LNCaP clone FGC (cell line): ENCODE measurements at regions not wholly inside any gene's neighbourhood (a gene's known extent, or its start where the extent isn't known, plus 50 kb on each side); places are given as distances from the start of the nearest gene placed in this dataset.

Experiments used
- DNase-seq: peaks from one replicate; pipeline ENCODE4 v3.0.0-alpha.2; 2011; ENCODE audit warnings: low read depth
- H3K4me3 ChIP-seq: 2 replicates; pipeline ENCODE4 v1.5.1; 2011; ENCODE audit warnings: mild to moderate bottlenecking, low read depth, low read length, control low read depth
- TF ChIP-seq, protein P1 (sequence below): IDR thresholded peaks from 2 replicates; pipeline ENCODE4 v1.5.1; 2012; ENCODE audit warnings: mild to moderate bottlenecking; ENCODE audit not compliant: control insufficient read depth, insufficient read depth; ENCODE audit errors: extremely low read depth

DNA sequence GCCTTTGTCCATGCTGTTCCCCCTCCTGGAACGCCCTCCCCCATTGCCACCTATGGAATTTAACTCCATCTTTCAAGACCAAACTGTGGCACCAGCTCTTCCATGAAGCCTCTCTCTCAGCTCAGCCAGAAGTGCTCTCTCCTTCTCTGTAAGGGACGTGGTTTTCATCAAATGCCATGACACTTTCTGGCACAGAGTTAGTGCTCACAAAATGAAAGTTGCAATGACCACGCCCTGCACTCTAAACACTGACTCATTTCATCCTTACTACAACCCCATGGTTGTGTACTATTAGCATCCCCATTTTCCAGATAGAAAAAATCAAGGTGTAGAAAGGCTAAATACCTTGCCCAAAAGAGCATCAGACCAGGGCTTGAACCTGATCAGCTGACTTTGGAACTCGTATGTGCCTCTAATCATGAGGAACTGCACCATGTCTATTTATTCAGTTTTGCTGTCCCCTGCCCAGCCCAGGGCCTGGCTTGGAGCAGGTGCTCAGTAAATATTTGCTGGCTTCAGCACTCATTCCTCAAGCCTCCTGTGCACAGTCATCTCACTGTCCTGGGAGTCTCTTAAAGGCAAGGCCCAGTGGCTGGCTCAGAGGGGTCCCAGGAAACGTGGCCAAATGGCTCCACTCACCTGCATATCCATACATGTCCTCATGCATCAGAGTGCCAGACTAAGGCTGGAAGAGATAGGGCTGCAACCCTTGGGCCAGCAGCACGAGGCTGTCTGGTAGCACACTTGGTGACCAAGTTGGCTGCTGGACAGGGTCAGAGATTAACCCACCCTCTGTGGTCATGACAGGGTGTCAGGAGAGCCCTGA lies 77.9 kb downstream of the MRPL14 start:
- peak; percentile 73 for DNase-seq
- H3K4me3 ChIP-seq, result no peak overlapping the region
- TF ChIP-seq, protein P1, sequence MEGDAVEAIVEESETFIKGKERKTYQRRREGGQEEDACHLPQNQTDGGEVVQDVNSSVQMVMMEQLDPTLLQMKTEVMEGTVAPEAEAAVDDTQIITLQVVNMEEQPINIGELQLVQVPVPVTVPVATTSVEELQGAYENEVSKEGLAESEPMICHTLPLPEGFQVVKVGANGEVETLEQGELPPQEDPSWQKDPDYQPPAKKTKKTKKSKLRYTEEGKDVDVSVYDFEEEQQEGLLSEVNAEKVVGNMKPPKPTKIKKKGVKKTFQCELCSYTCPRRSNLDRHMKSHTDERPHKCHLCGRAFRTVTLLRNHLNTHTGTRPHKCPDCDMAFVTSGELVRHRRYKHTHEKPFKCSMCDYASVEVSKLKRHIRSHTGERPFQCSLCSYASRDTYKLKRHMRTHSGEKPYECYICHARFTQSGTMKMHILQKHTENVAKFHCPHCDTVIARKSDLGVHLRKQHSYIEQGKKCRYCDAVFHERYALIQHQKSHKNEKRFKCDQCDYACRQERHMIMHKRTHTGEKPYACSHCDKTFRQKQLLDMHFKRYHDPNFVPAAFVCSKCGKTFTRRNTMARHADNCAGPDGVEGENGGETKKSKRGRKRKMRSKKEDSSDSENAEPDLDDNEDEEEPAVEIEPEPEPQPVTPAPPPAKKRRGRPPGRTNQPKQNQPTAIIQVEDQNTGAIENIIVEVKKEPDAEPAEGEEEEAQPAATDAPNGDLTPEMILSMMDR, result no peak

DNA sequence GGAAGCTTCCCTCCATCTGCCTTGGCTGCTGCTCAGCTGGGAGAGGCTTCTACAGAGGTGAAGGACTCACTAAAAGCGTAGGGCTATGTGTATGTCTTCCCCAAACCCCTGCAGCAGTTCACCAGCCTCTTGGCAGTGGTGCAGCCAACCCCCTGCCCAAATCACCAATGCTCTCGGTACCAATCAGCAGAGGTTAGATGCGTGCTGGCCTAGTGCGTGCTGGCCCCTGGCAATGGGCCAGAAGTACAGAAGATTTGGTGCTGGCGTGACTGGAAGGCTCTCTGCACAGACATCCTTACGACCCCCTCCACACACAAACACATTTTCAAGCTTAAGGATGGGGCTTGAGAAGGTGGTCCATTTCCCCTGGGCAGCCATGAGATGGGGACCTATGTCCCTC lies 79.0 kb downstream of the MRPL14 start:
- TF ChIP-seq, protein P1, result no peak
- no peak for DNase-seq
- H3K4me3 ChIP-seq, result no peak overlapping the region

DNA sequence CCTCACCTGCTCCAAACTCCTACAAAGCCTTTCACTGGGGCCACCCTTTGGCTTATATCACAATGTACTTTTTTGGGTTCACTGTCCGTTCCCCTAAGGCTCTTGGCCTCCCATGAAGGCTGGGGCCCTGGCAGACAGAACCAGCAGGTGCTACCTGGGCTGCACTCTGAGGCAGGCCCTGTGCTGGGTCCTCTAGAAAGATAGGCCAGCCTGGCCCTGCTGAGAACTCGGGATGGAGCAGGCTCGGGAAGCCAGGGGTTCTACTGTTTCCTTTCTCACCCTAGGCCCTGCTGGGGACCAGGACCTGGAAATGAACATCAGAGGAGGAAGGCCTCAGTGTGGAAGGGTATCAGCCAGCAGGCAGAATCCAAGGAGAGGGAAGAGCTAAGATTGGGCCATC lies 79.5 kb downstream of the MRPL14 start:
- DNase-seq, result no peak
- H3K4me3 ChIP-seq, result no peak overlapping the region
- TF ChIP-seq, protein P1, result no peak

DNA sequence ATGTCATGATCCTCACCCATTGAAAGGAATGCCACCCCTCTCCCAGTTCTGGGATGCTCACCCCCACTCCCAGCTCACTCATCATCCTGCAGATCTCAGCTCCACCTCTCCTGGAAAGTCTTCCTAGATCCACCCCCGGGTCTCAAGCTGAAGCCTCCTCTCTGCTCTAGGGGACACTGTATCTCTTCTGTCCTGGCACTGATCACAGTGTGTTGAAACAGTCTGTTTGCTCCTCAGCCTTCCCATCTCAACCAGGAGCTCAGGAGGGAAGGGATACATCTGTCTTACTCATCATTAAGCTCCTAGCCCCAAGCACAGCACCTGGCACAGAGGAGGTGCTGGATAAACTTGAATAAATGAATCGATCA lies 80.1 kb downstream of the MRPL14 start:
- TF ChIP-seq, protein P1, result no peak
- no peak for DNase-seq
- H3K4me3 ChIP-seq, result no peak overlapping the region

DNA sequence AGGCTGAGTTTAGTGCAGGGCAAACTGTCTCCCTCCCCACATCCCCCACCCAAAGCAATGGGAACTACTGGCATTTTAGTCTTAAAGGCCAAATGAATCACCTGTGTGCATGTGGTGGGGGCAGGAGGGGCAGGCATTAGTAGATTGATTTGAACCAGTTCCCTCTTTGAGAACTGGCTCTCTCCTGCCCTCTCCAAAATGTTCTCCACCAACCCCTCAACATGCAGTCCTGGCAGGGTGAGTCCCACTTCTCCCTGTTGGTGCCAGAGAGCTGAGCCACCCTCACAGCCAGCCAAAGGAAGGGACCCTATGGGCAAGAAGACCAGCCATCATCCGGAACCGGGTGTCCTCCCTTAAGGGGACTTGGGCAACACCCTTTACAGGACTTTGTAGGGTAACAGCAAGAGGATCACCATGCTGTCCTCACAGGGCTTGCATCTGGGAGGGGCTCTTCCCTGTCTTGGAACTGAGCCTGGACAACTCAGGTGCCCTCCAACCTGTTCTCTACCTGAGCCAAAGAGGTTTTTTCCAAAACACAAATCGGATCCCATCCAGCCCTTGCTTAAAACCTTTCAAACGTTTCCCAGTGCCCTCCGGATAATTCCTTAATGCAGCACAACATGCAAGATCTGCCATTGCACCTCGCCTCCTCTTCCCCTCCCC lies 80.6 kb downstream of the MRPL14 start:
- TF ChIP-seq, protein P1, result no peak
- H3K4me3 ChIP-seq, result no peak overlapping the region
- no peak for DNase-seq

DNA sequence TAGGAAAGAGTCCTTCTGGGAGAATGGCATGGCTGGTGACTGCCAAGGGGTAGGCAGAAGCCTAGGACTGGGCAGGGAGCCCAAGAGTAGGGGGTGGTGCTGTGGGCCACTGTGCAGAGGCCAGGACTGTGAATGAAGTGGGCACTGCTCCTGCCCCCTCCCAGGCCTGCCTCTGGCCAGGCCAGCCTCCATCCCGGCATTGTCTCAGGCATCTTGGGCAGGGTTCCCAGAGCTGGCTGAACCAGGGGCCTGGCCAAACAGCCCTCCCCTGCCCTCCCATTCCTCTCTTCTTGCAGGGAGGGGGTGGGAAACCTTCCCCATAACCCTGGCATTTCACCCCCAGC lies 81.6 kb downstream of the MRPL14 start:
- H3K4me3 ChIP-seq, result no peak overlapping the region
- TF ChIP-seq, protein P1, result no peak
- DNase-seq, result no peak
